ENCODE measurements at regions not wholly inside any gene's neighbourhood (a gene's known extent, or its start where the extent isn't known, plus 50 kb on each side); places are given as distances from the start of the nearest gene placed in this dataset.
"Not testable (repeated sequence)": the region's sequence is repeated elsewhere in the genome, so short reads cannot be mapped to it uniquely, and the experiment has no call there.

GRCh38 chr2:176424746-176425145 is 155.5 kb downstream of the MTX2 start:
- no peak for DNase-seq (ENCODE audit: low spot score)

GRCh38 chr2:176427549-176427948 is 158.3 kb downstream of the MTX2 start:
- DNase-seq (ENCODE audit: low spot score) = no peak

- DNase-seq (ENCODE audit: low spot score) = not testable (repeated sequence)
Measured at GRCh38 chr2:176428944-176429469, 159.8 kb downstream of the MTX2 start.

GRCh38 chr2:176432434-176432833 is 163.2 kb downstream of the MTX2 start:
- DNase-seq (ENCODE audit: low spot score) = no peak

- no peak for DNase-seq (ENCODE audit: low spot score)
Measured at GRCh38 chr2:176435729-176436128, 166.5 kb downstream of the MTX2 start.

GRCh38 chr2:176443946-176444345 is 174.7 kb downstream of the MTX2 start:
- DNase-seq (ENCODE audit: low spot score) = no peak

GRCh38 chr2:176445956-176446355 is 176.7 kb downstream of the MTX2 start:
- DNase-seq (ENCODE audit: low spot score) = no peak

- DNase-seq (ENCODE audit: low spot score) = no peak
Measured at GRCh38 chr2:176446718-176447414, 177.6 kb downstream of the MTX2 start.

- no peak for DNase-seq (ENCODE audit: low spot score)
Measured at GRCh38 chr2:176447616-176448015, 178.4 kb downstream of the MTX2 start.

- DNase-seq (ENCODE audit: low spot score) = no peak
Measured at GRCh38 chr2:176449852-176450251, 180.6 kb downstream of the MTX2 start.

- DNase-seq (ENCODE audit: low spot score) = no peak
Measured at GRCh38 chr2:176453784-176454183, 184.5 kb downstream of the MTX2 start.

GRCh38 chr2:176454893-176455815 is 185.9 kb downstream of the MTX2 start:
- DNase-seq (ENCODE audit: low spot score) = peak; percentile 91

- DNase-seq (ENCODE audit: low spot score) = peak; percentile 67
Measured at GRCh38 chr2:176455816-176456291, 186.6 kb downstream of the MTX2 start.

- DNase-seq (ENCODE audit: low spot score) = no peak
Measured at GRCh38 chr2:176457481-176457880, 188.2 kb downstream of the MTX2 start.

- DNase-seq (ENCODE audit: low spot score) = no peak
Measured at GRCh38 chr2:176461098-176461808, 192.0 kb downstream of the MTX2 start.

- no peak for DNase-seq (ENCODE audit: low spot score)
Measured at GRCh38 chr2:176461809-176462670, 192.8 kb downstream of the MTX2 start.

GRCh38 chr2:176463546-176463945 is 194.3 kb downstream of the MTX2 start:
- no peak for DNase-seq (ENCODE audit: low spot score)

GRCh38 chr2:176464886-176465564 is 195.8 kb downstream of the MTX2 start:
- no peak for DNase-seq (ENCODE audit: low spot score)

- DNase-seq (ENCODE audit: low spot score) = no peak
Measured at GRCh38 chr2:176466918-176467452, 197.7 kb downstream of the MTX2 start.

GRCh38 chr2:176467595-176467994 is 198.4 kb downstream of the MTX2 start:
- no peak for DNase-seq (ENCODE audit: low spot score)

Measured in ecto neural progenitor cell (in vitro differentiated cells).